GM13976 (cell line): ENCODE measurements at regions not wholly inside any gene's neighbourhood (a gene's known extent, or its start where the extent isn't known, plus 50 kb on each side); places are given as distances from the start of the nearest gene placed in this dataset.

Source experiments
- DNase-seq: peaks from one replicate; pipeline ENCODE4 v3.0.0; 2012; ENCODE audit warnings: low spot score
- in situ Hi-C: fragments of 300-500 bp; cut with MboI; formaldehyde crosslinking; loops from one replicate; pipeline ENCODE4 v1.12.0; 2022; ENCODE audit warnings: low sequenced_read_pairs, mixed read lengths, inconsistent platforms; ENCODE audit not compliant: unreplicated experiment
- TF ChIP-seq, protein P1 (sequence below): IDR thresholded peaks from 2 replicates; pipeline ENCODE4 v1.5.1; 2012; ENCODE audit warnings: borderline replicate concordance, mild to moderate bottlenecking; ENCODE audit not compliant: insufficient read depth; ENCODE audit errors: extremely low read depth, missing control alignments, control extremely low read depth

DNA sequence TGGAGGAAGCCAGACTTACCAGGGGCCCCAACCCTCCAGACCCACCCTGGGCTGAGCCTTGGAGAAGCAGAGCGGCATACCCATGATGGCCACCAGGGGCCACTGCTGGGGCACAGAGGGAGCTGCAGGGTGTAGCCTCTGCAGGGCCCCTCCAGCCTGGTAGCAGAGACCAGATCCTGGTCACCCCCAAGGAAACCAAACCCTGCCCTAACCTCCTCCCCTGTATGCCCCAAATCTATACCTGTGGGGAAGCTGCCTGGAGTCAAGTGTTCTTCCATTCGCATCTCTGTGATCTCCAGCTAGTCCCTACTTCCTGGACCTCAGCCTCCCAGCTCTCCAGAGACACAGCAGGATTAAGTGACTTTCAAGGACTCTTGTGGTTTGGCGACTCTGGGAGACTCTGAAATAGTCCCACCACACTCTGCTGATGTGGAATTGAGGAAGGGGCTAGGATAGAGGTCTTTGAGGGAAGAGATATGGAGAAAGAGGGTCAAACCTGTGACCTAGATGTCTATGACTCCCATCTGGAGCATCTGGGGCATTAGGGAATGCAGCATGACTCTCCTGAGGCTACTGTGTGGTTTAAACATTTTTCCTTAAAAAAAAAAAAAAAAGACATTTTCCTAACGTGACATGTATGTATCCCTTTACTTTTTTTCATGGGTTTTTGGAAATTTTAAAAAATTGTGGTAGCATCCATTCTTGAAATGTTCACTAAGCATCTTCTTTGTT lies 119.2 kb upstream of the IPO9 start:
- in situ Hi-C loops: loop anchor here (10.0 kb wide), 1 partner anchor 75 kb away; no protein-coding TSS in a partner anchor
- TF ChIP-seq, protein P1, sequence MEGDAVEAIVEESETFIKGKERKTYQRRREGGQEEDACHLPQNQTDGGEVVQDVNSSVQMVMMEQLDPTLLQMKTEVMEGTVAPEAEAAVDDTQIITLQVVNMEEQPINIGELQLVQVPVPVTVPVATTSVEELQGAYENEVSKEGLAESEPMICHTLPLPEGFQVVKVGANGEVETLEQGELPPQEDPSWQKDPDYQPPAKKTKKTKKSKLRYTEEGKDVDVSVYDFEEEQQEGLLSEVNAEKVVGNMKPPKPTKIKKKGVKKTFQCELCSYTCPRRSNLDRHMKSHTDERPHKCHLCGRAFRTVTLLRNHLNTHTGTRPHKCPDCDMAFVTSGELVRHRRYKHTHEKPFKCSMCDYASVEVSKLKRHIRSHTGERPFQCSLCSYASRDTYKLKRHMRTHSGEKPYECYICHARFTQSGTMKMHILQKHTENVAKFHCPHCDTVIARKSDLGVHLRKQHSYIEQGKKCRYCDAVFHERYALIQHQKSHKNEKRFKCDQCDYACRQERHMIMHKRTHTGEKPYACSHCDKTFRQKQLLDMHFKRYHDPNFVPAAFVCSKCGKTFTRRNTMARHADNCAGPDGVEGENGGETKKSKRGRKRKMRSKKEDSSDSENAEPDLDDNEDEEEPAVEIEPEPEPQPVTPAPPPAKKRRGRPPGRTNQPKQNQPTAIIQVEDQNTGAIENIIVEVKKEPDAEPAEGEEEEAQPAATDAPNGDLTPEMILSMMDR: peak; percentile 90
- DNase-seq: peak; percentile 82

DNA sequence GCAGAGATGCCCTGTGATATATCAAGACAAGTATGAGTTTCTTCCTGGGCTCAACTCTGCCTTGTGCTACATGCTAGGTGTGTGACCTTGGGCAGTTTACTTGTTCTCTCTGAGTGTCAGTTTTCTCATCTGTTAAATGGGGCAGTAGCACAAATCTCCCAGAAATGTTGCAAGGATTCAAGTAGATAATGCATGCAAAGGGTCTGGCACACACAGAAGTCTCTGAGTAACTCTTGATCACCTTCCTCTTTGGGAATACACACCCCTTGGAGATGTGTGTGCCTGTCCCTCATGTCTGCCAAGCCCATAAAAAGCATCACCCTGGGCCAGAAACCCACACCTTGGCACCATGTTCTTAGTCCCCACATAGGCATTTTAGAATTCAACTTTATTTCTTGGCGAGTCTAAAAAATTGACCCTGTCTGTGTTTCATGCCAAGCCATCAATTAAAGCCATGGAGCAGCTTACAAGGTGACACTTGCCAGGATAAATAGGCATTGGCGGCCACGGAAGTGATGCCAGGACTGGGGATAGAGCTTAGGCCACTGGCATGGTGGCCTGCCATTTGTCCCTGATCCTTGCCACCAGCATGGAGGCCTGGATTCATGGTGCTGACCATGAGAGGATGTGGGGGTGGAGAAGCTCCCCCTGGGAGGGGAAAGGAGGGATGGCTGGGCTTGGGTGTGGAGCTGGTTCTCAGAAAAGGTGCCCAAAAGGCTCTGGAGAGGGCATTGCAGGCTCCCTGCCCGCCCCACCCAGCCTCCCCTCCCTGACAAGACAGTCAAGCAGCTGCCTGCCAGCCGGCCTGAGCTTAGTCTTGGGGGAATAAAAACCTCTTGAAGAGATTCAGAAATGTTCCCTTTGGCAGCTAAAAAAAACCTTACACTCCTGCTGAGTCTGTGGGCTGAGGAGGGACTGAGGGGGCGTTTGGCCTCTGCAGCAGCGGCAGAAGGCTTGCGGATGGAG lies 118.0 kb upstream of the IPO9 start:
- TF ChIP-seq, protein P1: no peak
- no peak for DNase-seq
- in situ Hi-C loops: loop anchor here (10.0 kb wide), 1 partner anchor 74 kb away; no protein-coding TSS in a partner anchor

DNA sequence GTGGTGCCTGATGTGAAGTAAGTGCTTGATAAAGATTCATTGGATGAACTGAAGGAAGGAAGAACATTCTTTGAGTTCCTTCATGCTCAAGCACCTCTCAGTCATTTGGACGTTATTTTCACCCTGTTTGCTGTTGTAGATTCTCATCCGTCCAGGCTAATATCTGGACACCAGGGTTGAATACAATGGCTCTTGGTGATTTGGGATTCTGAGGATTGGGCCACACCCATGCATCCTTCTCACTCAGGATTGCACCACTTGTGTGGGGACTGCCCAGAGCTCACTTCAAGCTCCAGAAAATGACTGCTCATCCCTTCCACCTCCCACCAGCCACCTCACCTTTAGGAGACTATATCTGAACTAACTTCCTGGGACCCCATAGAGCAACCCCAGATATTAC lies 117.1 kb upstream of the IPO9 start:
- DNase-seq: no peak
- TF ChIP-seq, protein P1: no peak
- in situ Hi-C loops: loop anchor here (10.0 kb wide), 1 partner anchor 73 kb away; no protein-coding TSS in a partner anchor

- in situ Hi-C loops: loop anchor here (10.0 kb wide), 1 partner anchor 72 kb away; no protein-coding TSS in a partner anchor
- DNase-seq: no peak
- TF ChIP-seq, protein P1: no peak
Observed at GRCh38 chr1:201712387-201713085, 116.4 kb upstream of the IPO9 start.

GRCh38 chr1:201713086-201713810 lies 115.7 kb upstream of the IPO9 start:
- DNase-seq: no peak
- TF ChIP-seq, protein P1: no peak
- in situ Hi-C loops: loop anchor here (10.0 kb wide), 1 partner anchor 72 kb away; no protein-coding TSS in a partner anchor
